IMR-90 (cell line): ENCODE measurements at regions not wholly inside any gene's neighbourhood (a gene's known extent, or its start where the extent isn't known, plus 50 kb on each side); places are given as distances from the start of the nearest gene placed in this dataset.

Experiments
- ATAC-seq: fragments of 200-7000 bp; cut with Tn5 transposase; 2 replicates; pipeline ENCODE4 v1.9.1; 2020; ENCODE audit warnings: low read depth, mild to moderate bottlenecking, moderate library complexity
- BruUV-seq: library from RNA; stranded (reverse); fragments of 400-500 nt; replicated peaks from 2 replicates; lab custom pipeline; 2021; lab: Mats Ljungman, UMichigan
- CTCF ChIA-PET: fragments of 300-600 bp; formaldehyde crosslinking; extraction: SDS; loops from one replicate; lab custom pipeline; 2021; ENCODE audit warnings: antibody characterized with exemption; lab: Yijun Ruan, JAX
- POLR2A ChIA-PET: fragments of 300-600 bp; sonication (Branson Sonifier 250); formaldehyde crosslinking; loops from one replicate; lab custom pipeline; 2022; ENCODE audit warnings: antibody characterized with exemption; ENCODE audit not compliant: unreplicated experiment; lab: Charles Lee
- DNase-seq: peaks from one replicate; pipeline ENCODE4 v3.0.0; 2013
- H2AFZ ChIP-seq: replicated peaks from 2 replicates; pipeline ENCODE3; 2013; ENCODE audit warnings: low read length, mild to moderate bottlenecking; ENCODE audit not compliant: poor library complexity
- H2AK5ac ChIP-seq: 2 replicates; pipeline ENCODE4 v1.6.1; 2013; ENCODE audit warnings: low read depth, low read length, inconsistent platforms
- H2AK9ac ChIP-seq: replicated peaks from 2 replicates; pipeline ENCODE3; 2013; ENCODE audit warnings: mild to moderate bottlenecking, low read depth, low read length, moderate library complexity; ENCODE audit not compliant: poor library complexity
- H2BK120ac ChIP-seq: 2 replicates; pipeline ENCODE4 v1.6.1; 2013; ENCODE audit warnings: low read depth, low read length, inconsistent platforms
- H2BK15ac ChIP-seq: 3 replicates; pipeline ENCODE4 v1.6.1; 2013; ENCODE audit warnings: low read depth, low read length, inconsistent platforms
- H2BK20ac ChIP-seq: 2 replicates; pipeline ENCODE4 v1.6.1; 2013; ENCODE audit warnings: low read depth, mild to moderate bottlenecking, inconsistent platforms, low read length, moderate library complexity
- H2BK5ac ChIP-seq: 2 replicates; pipeline ENCODE4 v1.6.1; 2013; ENCODE audit warnings: mild to moderate bottlenecking, low read depth, low read length, inconsistent platforms; ENCODE audit not compliant: poor library complexity, severe bottlenecking
- H3K14ac ChIP-seq: replicated peaks from 2 replicates; pipeline ENCODE4 v1.6.1; 2013; ENCODE audit warnings: low read depth, low read length, inconsistent platforms
- H3K18ac ChIP-seq: 2 replicates; pipeline ENCODE4 v1.6.1; 2013; ENCODE audit warnings: low read depth, low read length, control low read depth
- H3K23ac ChIP-seq: 2 replicates; pipeline ENCODE4 v1.6.1; 2013; ENCODE audit warnings: low read depth, low read length, inconsistent platforms
- H3K27ac ChIP-seq: 2 replicates; pipeline ENCODE4 v1.5.1; 2013; ENCODE audit warnings: mild to moderate bottlenecking, control low read depth, low read length; ENCODE audit not compliant: insufficient read depth
- H3K27me3 ChIP-seq: 2 replicates; pipeline ENCODE4 v1.6.1; 2013; ENCODE audit warnings: low read length; ENCODE audit not compliant: control insufficient read depth, insufficient read depth
- H3K36me3 ChIP-seq: 2 replicates; pipeline ENCODE4 v1.6.1; 2013; ENCODE audit warnings: low read length, mixed read lengths; ENCODE audit not compliant: control insufficient read depth, insufficient read depth
- H3K4ac ChIP-seq: 2 replicates; pipeline ENCODE4 v1.6.1; 2013; ENCODE audit warnings: low read depth, low read length, inconsistent platforms
- H3K4me1 ChIP-seq: 2 replicates; pipeline ENCODE4 v1.6.1; 2013; ENCODE audit warnings: low read length, mixed read lengths; ENCODE audit not compliant: control insufficient read depth, insufficient read depth
- H3K4me2 ChIP-seq: 2 replicates; pipeline ENCODE4 v1.6.1; 2013; ENCODE audit warnings: low read depth, mild to moderate bottlenecking, control low read depth, low read length, moderate library complexity
- H3K4me3 ChIP-seq: 2 replicates; pipeline ENCODE4 v1.5.1; 2013; ENCODE audit warnings: low read depth, mild to moderate bottlenecking, control low read depth, low read length, moderate library complexity; ENCODE audit not compliant: insufficient read depth
- H3K56ac ChIP-seq: 2 replicates; pipeline ENCODE4 v1.6.1; 2013; ENCODE audit warnings: low read length, inconsistent platforms; ENCODE audit not compliant: insufficient read depth; ENCODE audit errors: extremely low read depth
- H3K79me1 ChIP-seq, 2 experiments: 2 replicates each; pipeline ENCODE4 v1.6.1; 2013; ENCODE audit warnings: low read length in 2 of 2, inconsistent platforms in 1 of 2, low read depth in 1 of 2
- H3K9ac ChIP-seq: 2 replicates; pipeline ENCODE4 v1.6.1; 2013; ENCODE audit warnings: low read depth, low read length, control low read depth
- H3K9me1 ChIP-seq: 2 replicates; pipeline ENCODE4 v1.6.1; 2013; ENCODE audit warnings: low read length, inconsistent platforms; ENCODE audit not compliant: insufficient read depth
- H3K9me3 ChIP-seq: 2 replicates; pipeline ENCODE4 v1.6.1; 2013; ENCODE audit warnings: low read length; ENCODE audit not compliant: control insufficient read depth, insufficient read depth
- H4K20me1 ChIP-seq: 2 replicates; pipeline ENCODE4 v1.6.1; 2013; ENCODE audit warnings: low read length, inconsistent platforms; ENCODE audit not compliant: insufficient read depth
- H4K5ac ChIP-seq: 2 replicates; pipeline ENCODE4 v1.6.1; 2013; ENCODE audit warnings: mild to moderate bottlenecking, low read depth, low read length, control low read depth
- H4K8ac ChIP-seq, 2 experiments: 2 replicates each; pipeline ENCODE4 v1.6.1; 2013; ENCODE audit warnings: low read depth in 2 of 2, low read length in 2 of 2, control low read depth in 1 of 2, inconsistent platforms in 1 of 2
- H4K91ac ChIP-seq: 2 replicates; pipeline ENCODE4 v1.6.1; 2013; ENCODE audit warnings: low read depth, low read length, inconsistent platforms; ENCODE audit not compliant: insufficient read depth
- BHLHE40 ChIP-seq: fragments of 150-350 bp; IDR thresholded peaks from 2 replicates; pipeline ENCODE4 v1.6.1; 2016; ENCODE audit warnings: mild to moderate bottlenecking, low read depth, low read length
- CEBPB ChIP-seq: IDR thresholded peaks from 2 replicates; pipeline ENCODE4 v1.6.1; 2012; ENCODE audit warnings: low read depth, low read length, improper control_type of control experiment
- ELK1 ChIP-seq: fragments of 150-350 bp; IDR thresholded peaks from 2 replicates; pipeline ENCODE4 v1.6.1; 2016; ENCODE audit warnings: low read depth, mild to moderate bottlenecking, low read length, moderate library complexity, borderline replicate concordance
- FOS ChIP-seq: fragments of 150-350 bp; IDR thresholded peaks from 2 replicates; pipeline ENCODE4 v1.6.1; 2016; ENCODE audit warnings: low read depth, low read length
- MAFK ChIP-seq: IDR thresholded peaks from 2 replicates; pipeline ENCODE4 v1.6.1; 2012; ENCODE audit warnings: low read depth, low read length, improper control_type of control experiment
- MAZ ChIP-seq: IDR thresholded peaks from 2 replicates; pipeline ENCODE4 v1.6.1; 2012; ENCODE audit warnings: low read depth, mild to moderate bottlenecking, low read length, improper control_type of control experiment, moderate library complexity, borderline replicate concordance
- POLR2A ChIP-seq: IDR thresholded peaks from 2 replicates; pipeline ENCODE4 v1.6.1; 2012; ENCODE audit warnings: mild to moderate bottlenecking, low read depth, low read length
- RCOR1 ChIP-seq: IDR thresholded peaks from 2 replicates; pipeline ENCODE4 v1.6.1; 2012; ENCODE audit warnings: mild to moderate bottlenecking, low read length, improper control_type of control experiment; ENCODE audit not compliant: insufficient replicate concordance
- RFX5 ChIP-seq: IDR thresholded peaks from 2 replicates; pipeline ENCODE4 v1.8.0; 2012; ENCODE audit warnings: low read depth, mild to moderate bottlenecking, low read length, moderate library complexity
- SMC3 ChIP-seq: fragments of 150-350 bp; IDR thresholded peaks from 2 replicates; pipeline ENCODE4 v1.6.1; 2016; ENCODE audit warnings: low read depth, mild to moderate bottlenecking, antibody characterized with exemption, low read length, moderate library complexity
- WGBS, 2 experiments: methylation state at CpG; one replicate each; pipeline versions ENCODE4 v1.1.5 to v1.1.7; 2013; ENCODE audit warnings: missing lambda C conversion rate in 2 of 2; ENCODE audit not compliant: insufficient read length in 1 of 2; ENCODE audit errors: extremely low coverage in 2 of 2; 5-methylcytosine and 5-hydroxymethylcytosine counted together
- dilution Hi-C: fragments of 300-500 bp; cut with HindIII; formaldehyde crosslinking; loops from one replicate; pipeline ENCODE4 v1.14.3; 2018; ENCODE audit warnings: low sequenced_read_pairs; ENCODE audit not compliant: unreplicated experiment
- in situ Hi-C: fragments of 300-500 bp; cut with MboI; formaldehyde crosslinking; loops from 3 replicates; pipeline ENCODE4 v1.14.3; 2019; ENCODE audit warnings: low sequenced_read_pairs, inconsistent platforms, mixed read lengths
- intact Hi-C: fragments of 100-400 bp; cut with micrococcal nuclease; formaldehyde crosslinking; loops from 2 replicates; pipeline ENCODE4 v1.10.0; 2022

DNA sequence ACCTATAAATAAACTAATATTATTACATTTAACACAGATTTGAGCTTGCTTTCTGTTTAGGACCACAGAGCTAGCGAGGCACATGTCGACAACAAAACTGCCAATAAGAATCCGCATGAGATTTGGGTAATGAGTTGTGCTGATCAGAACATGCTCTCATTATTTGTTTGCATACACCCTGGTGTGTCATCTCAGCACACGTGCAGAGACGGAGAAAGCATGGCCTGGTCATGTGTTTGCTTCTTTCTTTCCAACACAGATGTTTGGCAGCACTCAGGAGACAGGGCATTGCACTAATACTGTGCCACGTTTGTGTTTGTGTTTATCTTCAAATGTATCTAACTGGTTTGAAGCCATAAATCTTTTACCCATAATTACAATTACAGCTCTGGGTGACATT is 364.8 kb downstream of the ARAP2 start:
- POLR2A ChIA-PET, result no interaction called here
- H3K36me3 ChIP-seq, result no peaks in the 10 kb centered on the region
- CTCF ChIA-PET, result no interaction called here
- dilution Hi-C loops (no loop called here), intact Hi-C loops (no loop called here), in situ Hi-C loops (no loop called here)
- DNase-seq (no peak), ATAC-seq (no peak)
- no peak overlapping the region for H2BK120ac ChIP-seq
- H2BK15ac ChIP-seq, result no peak overlapping the region
- no peak overlapping the region for H3K14ac ChIP-seq
- no peaks in the 10 kb centered on the region for H3K79me1 ChIP-seq
- H4K20me1 ChIP-seq, result no peaks in the 10 kb centered on the region
- H2AK5ac ChIP-seq, result no peak overlapping the region
- no peak overlapping the region for H3K4me3 ChIP-seq
- H3K27ac ChIP-seq, result no peak overlapping the region
- H2BK5ac ChIP-seq, result no peak overlapping the region
- no peak overlapping the region for H2AK9ac ChIP-seq
- no peaks in the 10 kb centered on the region for H3K27me3 ChIP-seq
- H3K4me1 ChIP-seq, result no peaks in the 10 kb centered on the region
- no peak overlapping the region for H4K8ac ChIP-seq
- no peak overlapping the region for H3K9ac ChIP-seq
- H3K56ac ChIP-seq, result no peak overlapping the region
- BruUV-seq, result no TSS peak
- no peaks in the 10 kb centered on the region for H3K9me3 ChIP-seq
- no peak overlapping the region for H3K4ac ChIP-seq
- no peak overlapping the region for H3K4me2 ChIP-seq
- H3K23ac ChIP-seq, result no peak overlapping the region
- 69% methylated on average over 2 of the region's 6 CpGs; no CpG with 5 or more reads in 1 of the 2 experiments for WGBS, 2 experiments
- no peak overlapping the region for H4K91ac ChIP-seq
- TF ChIP-seq SMC3 (no peak), RCOR1 (no peak), MAFK (no peak), RFX5 (no peak), POLR2A (no peak), MAZ (no peak), CEBPB (no peak), FOS (no peak), BHLHE40 (no peak), ELK1 (no peak)
- no peak overlapping the region for H2AFZ ChIP-seq
- no peak overlapping the region for H2BK20ac ChIP-seq
- H4K5ac ChIP-seq, result no peak overlapping the region
- H3K9me1 ChIP-seq, result no peaks in the 10 kb centered on the region
- H3K18ac ChIP-seq, result no peak overlapping the region
